ENCODE measurements at regions not wholly inside any gene's neighbourhood (a gene's known extent, or its start where the extent isn't known, plus 50 kb on each side); places are given as distances from the start of the nearest gene placed in this dataset.

- ChIA-PET CTCF (ENCODE audit: low intra/inter-chr PET ratio) (no interaction called here), POLR2A (no interaction called here)
- Histone ChIP-seq H3K27ac (ENCODE audit: extremely low read depth, low read depth, low read length) (no peak overlapping the region), H3K4me3 (no peak overlapping the region), H3K4me2 (ENCODE audit: insufficient read depth, low read length) (no peak overlapping the region), H4K20me1 (replicated peaks; ENCODE audit: control insufficient read depth, insufficient read depth, low read length) (no peaks in the 10 kb centered on the region), H3K9ac (ENCODE audit: insufficient read depth in 1 of 2, low read depth in 2 of 2, low read length in 2 of 2) (no peak overlapping the region), H3K9me3 (replicated peaks; ENCODE audit: control insufficient read depth, insufficient read depth, low read depth, low read length) (no peaks in the 10 kb centered on the region), H3K79me2 (ENCODE audit: control insufficient read depth, insufficient read depth, low read length) (no peaks in the 10 kb centered on the region), H3K4me1 (replicated peaks in 1 of 2; ENCODE audit: control insufficient read depth in 2 of 2, insufficient read depth in 2 of 2, low read length in 2 of 2) (0 out of 5 replicates have a peak, but pooled peaks cover 0 to under 1% of the 10 kb centered on the region in 2 experiments), H3K27me3 (ENCODE audit: control insufficient read depth in 2 of 2, insufficient read depth in 2 of 2, low read length in 2 of 2) (peaks cover 0 to 5% of the 10 kb centered on the region in 2 experiments; a peak in 1 of 5 replicates), H2AFZ (ENCODE audit: low read depth, low read length) (no peak overlapping the region), H3K9me1 (ENCODE audit: control insufficient read depth, insufficient read depth, low read length) (no peaks in the 10 kb centered on the region), H3K36me3 (ENCODE audit: control insufficient read depth, insufficient read depth, low read length) (no peaks in the 10 kb centered on the region)
- in situ Hi-C loops (cut with MboI) (no loop called here), intact Hi-C loops (cut with micrococcal nuclease) (no loop called here)
- whole genome bisulfite sequencing (ENCODE audit: insufficient coverage, low coverage, missing lambda C conversion rate), result 0% methylated on average over 3 of the region's 3 CpGs
- BruUV-seq (replicated peaks), result no TSS peak
- DNase-seq (ENCODE audit: extremely low read depth in 1 of 4, low spot score in 3 of 4) (no peak), ATAC-seq (no peak), FAIRE-seq (no peak)
- no peak for TF ChIP-seq THRB (CRISPR knock-in tag; conservative IDR thresholded peaks at IDR 0.05)
- TF ChIP-seq PPARD (CRISPR knock-in tag; IDR thresholded peaks at IDR 0.05), result no peak
- TF ChIP-seq ZBTB2 (IDR thresholded peaks at IDR 0.05), result no peak
- no peak for TF ChIP-seq ETV5 (CRISPR knock-in tag; IDR thresholded peaks at IDR 0.05; ENCODE audit: low read depth)
- no peak for TF ChIP-seq ZBTB43 (CRISPR knock-in tag; IDR thresholded peaks at IDR 0.05)
- TF ChIP-seq SMARCA4 (IDR thresholded peaks at IDR 0.05), result no peak
- TF ChIP-seq HMGN3 (IDR thresholded peaks at IDR 0.05; ENCODE audit: borderline replicate concordance, extremely low read depth, insufficient read length, low read depth, low read length), result no peak
- TF ChIP-seq ELF4 (CRISPR knock-in tag; IDR thresholded peaks at IDR 0.05), result no peak
- no peak for TF ChIP-seq XRCC3 (IDR thresholded peaks at IDR 0.05)
- TF ChIP-seq RBBP5 (IDR thresholded peaks at IDR 0.05; ENCODE audit: borderline replicate concordance, insufficient read depth, low read length, poor library complexity, severe bottlenecking), result no peak
- TF ChIP-seq GTF2B (IDR thresholded peaks at IDR 0.05; ENCODE audit: extremely low read depth, insufficient read length), result no peak
- TF ChIP-seq CUX1 (CRISPR knock-in tag; IDR thresholded peaks at IDR 0.05), result no peak
These were observed 580.5 kb downstream of the INSC start for GRCh38 chr11:15695096-15695721.
